Fibroblast of lung (primary cell): ENCODE measurements at regions not wholly inside any gene's neighbourhood (a gene's known extent, or its start where the extent isn't known, plus 50 kb on each side); places are given as distances from the start of the nearest gene placed in this dataset.

Experiments
- DNase-seq, 2 donors: peaks; one replicate each; pipeline versions ENCODE4 v3.0.0 to v3.0.0-alpha.2; 2010; ENCODE audit warnings: low read depth in 2 of 2
- H2AFZ ChIP-seq: 2 replicates; pipeline ENCODE4 v1.5.1; 2012; ENCODE audit warnings: low read length, control low read depth, inconsistent platforms
- H3K27ac ChIP-seq: 2 replicates; pipeline ENCODE4 v1.5.1; 2011; ENCODE audit warnings: low read length, control low read depth; ENCODE audit not compliant: insufficient read depth
- H3K27me3 ChIP-seq: 2 replicates; pipeline ENCODE4 v1.5.1; 2011; ENCODE audit warnings: mild to moderate bottlenecking, low read length; ENCODE audit not compliant: control insufficient read depth, insufficient read depth
- H3K36me3 ChIP-seq: 2 replicates; pipeline ENCODE4 v1.5.1; 2011; ENCODE audit warnings: low read length; ENCODE audit not compliant: control insufficient read depth, insufficient read depth
- H3K4me1 ChIP-seq: 2 replicates; pipeline ENCODE4 v1.5.1; 2011; ENCODE audit warnings: low read length; ENCODE audit not compliant: control insufficient read depth, insufficient read depth; ENCODE audit errors: extremely low read depth
- H3K4me2 ChIP-seq: 2 replicates; pipeline ENCODE4 v1.5.1; 2011; ENCODE audit warnings: low read length, control low read depth; ENCODE audit not compliant: insufficient read depth; ENCODE audit errors: extremely low read depth
- H3K4me3 ChIP-seq, 4 experiments: fragments of 200-600 bp in 1 of 4; sonication (generic) in 1 of 4; replicated peaks in 1 of 4; 2 replicates each; pipeline ENCODE4 v1.5.1; 2011 to 2016; ENCODE audit warnings: low read length in 4 of 4, low read depth in 3 of 4, mild to moderate bottlenecking in 3 of 4, control low read depth in 2 of 4, inconsistent platforms in 1 of 4, mixed read lengths in 1 of 4; ENCODE audit not compliant: insufficient read depth in 1 of 4; ENCODE audit errors: control extremely low read depth in 1 of 4
- H3K79me2 ChIP-seq: 2 replicates; pipeline ENCODE4 v1.5.1; 2012; ENCODE audit warnings: mild to moderate bottlenecking, low read length, inconsistent platforms; ENCODE audit not compliant: control insufficient read depth, insufficient read depth
- H3K9ac ChIP-seq: 2 replicates; pipeline ENCODE4 v1.5.1; 2011; ENCODE audit warnings: mild to moderate bottlenecking, low read length, control low read depth; ENCODE audit not compliant: insufficient read depth
- H3K9me3 ChIP-seq: 2 replicates; pipeline ENCODE4 v1.5.1; 2012; ENCODE audit warnings: low read depth, low read length; ENCODE audit not compliant: control insufficient read depth, insufficient read depth
- H4K20me1 ChIP-seq: 2 replicates; pipeline ENCODE4 v1.5.1; 2011; ENCODE audit warnings: low read length; ENCODE audit not compliant: control insufficient read depth, insufficient read depth; ENCODE audit errors: extremely low read depth
- CTCF ChIP-seq, 2 donors: IDR thresholded peaks in 1 of 2; conservative IDR thresholded peaks in 1 of 2; 1 replicate in 1 of 2; 2 replicates in 1 of 2; pipeline ENCODE4 v1.5.1; 2011 to 2012; ENCODE audit warnings: low read length in 2 of 2, control low read depth in 1 of 2, inconsistent platforms in 1 of 2, low read depth in 1 of 2, mild to moderate bottlenecking in 1 of 2
- EZH2 ChIP-seq: IDR thresholded peaks from 2 replicates; pipeline ENCODE4 v1.5.1; 2012; ENCODE audit warnings: low read length, control low read depth, mild to moderate bottlenecking; ENCODE audit errors: missing control alignments

- H3K4me3 ChIP-seq: no peak overlapping the region
- no peak for DNase-seq
- H3K79me2 ChIP-seq: no peaks in the 10 kb centered on the region
- TF ChIP-seq EZH2: no peak
- no peak for TF ChIP-seq CTCF (conservative IDR thresholded peaks at IDR 0.05 in 1 of 2, IDR thresholded peaks at IDR 0.05 in 1 of 2; ENCODE audit: low read depth in 1 of 2, low read length in 2 of 2)
- no peaks in the 10 kb centered on the region for H3K36me3 ChIP-seq
- H2AFZ ChIP-seq: no peak overlapping the region
- H3K27me3 ChIP-seq: no peaks in the 10 kb centered on the region
- H3K9ac ChIP-seq: no peak overlapping the region
- no peak overlapping the region for H3K27ac ChIP-seq
- no peaks in the 10 kb centered on the region for H4K20me1 ChIP-seq
- no peak overlapping the region for H3K4me2 ChIP-seq
- H3K4me1 ChIP-seq: no peaks in the 10 kb centered on the region
- no peaks in the 10 kb centered on the region for H3K9me3 ChIP-seq
Measured at GRCh38 chr13:61908906-61909615, 493.4 kb upstream of the PCDH20 start.

GRCh38 chr13:61905054-61905453 is 489.4 kb upstream of the PCDH20 start:
- Histone ChIP-seq H3K4me3 (no peak overlapping the region), H3K4me2 (no peak overlapping the region), H3K27me3 (no peaks in the 10 kb centered on the region), H3K4me1 (no peaks in the 10 kb centered on the region), H2AFZ (no peak overlapping the region), H3K9ac (no peak overlapping the region), H3K36me3 (no peaks in the 10 kb centered on the region), H3K79me2 (no peaks in the 10 kb centered on the region), H3K27ac (no peak overlapping the region), H3K9me3 (no peaks in the 10 kb centered on the region), H4K20me1 (no peaks in the 10 kb centered on the region)
- TF ChIP-seq EZH2 (no peak), CTCF (conservative IDR thresholded peaks at IDR 0.05 in 1 of 2, IDR thresholded peaks at IDR 0.05 in 1 of 2; ENCODE audit: low read depth in 1 of 2, low read length in 2 of 2) (no peak)
- DNase-seq: no peak

GRCh38 chr13:61901946-61902541 is 486.4 kb upstream of the PCDH20 start:
- Histone ChIP-seq H3K36me3 (no peaks in the 10 kb centered on the region), H3K9ac (no peak overlapping the region), H3K27me3 (no peaks in the 10 kb centered on the region), H4K20me1 (no peaks in the 10 kb centered on the region), H3K9me3 (no peaks in the 10 kb centered on the region), H3K79me2 (no peaks in the 10 kb centered on the region), H3K4me2 (no peak overlapping the region), H3K27ac (no peak overlapping the region), H3K4me3 (no peak overlapping the region), H3K4me1 (no peaks in the 10 kb centered on the region), H2AFZ (no peak overlapping the region)
- TF ChIP-seq EZH2 (no peak), CTCF (conservative IDR thresholded peaks at IDR 0.05 in 1 of 2, IDR thresholded peaks at IDR 0.05 in 1 of 2; ENCODE audit: low read depth in 1 of 2, low read length in 2 of 2) (no peak)
- DNase-seq: no peak
